NCI-H2196 (cell line): ENCODE measurements at regions not wholly inside any gene's neighbourhood (a gene's known extent, or its start where the extent isn't known, plus 50 kb on each side); places are given as distances from the start of the nearest gene placed in this dataset.
"Not testable (repeated sequence)": the region's sequence is repeated elsewhere in the genome, so short reads cannot be mapped to it uniquely, and the experiment has no call there.

Experiments used
- DNase-seq: peaks from one replicate; lab custom pipeline; 2025; ENCODE audit not compliant: unreplicated experiment; lab: John Stamatoyannopoulos, UW

DNA sequence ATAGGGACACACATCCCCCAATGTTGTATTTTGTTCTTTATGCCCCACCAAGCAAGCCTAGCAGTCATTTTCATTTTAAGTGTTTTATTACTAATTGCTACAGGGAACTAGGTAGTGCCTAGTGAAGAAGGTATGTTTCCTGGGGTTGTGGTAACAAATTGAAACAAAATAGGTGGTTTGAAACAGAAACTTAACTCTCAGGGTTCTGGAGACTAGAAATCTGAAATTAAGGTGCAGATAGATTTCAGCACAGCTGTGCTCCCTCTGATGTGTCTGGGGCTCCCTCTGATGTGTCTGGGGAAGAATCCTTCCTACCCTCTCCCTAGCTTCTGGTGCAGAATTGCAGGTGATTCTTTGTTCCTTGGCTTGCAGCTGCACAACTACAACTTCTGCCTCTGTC is 390.1 kb downstream of the ZFHX3 start:
- no peak for DNase-seq

DNA sequence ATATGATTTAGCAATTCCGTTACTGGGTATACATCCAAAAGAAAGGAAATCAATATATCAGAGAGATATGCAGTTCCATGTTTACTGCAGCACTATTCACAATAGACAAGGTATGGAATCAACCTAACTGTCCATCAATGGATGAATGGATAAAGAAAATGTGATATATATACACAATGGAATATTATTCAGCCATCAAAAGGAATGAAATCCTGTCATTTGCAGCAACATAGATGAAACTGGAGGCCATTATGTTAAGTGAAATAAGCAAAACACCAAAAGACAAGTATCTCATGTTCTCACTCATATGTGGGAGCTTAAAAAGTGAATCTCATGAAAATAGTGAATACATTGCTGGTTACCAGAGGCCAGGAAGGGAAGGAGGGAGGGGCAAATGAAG is 390.8 kb downstream of the ZFHX3 start:
- no peak for DNase-seq

DNA sequence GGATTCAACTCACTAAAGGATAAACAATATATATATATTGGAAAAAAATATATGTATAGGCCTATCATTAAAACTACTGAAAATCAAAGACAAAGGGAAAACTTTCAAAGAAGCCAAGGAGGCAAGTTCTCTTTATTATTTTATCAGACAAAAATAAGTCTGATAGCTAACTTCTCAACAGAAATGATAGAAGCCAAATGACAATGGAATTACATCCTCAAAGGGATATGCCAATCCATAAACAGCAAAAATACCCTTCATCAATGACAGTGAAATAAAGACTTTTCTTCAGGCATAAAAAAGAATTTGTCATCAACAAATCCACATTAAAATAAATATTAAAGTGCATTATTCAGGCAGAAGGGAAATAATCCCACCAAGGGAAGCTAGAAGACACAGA is 393.4 kb downstream of the ZFHX3 start:
- DNase-seq: no peak

DNA sequence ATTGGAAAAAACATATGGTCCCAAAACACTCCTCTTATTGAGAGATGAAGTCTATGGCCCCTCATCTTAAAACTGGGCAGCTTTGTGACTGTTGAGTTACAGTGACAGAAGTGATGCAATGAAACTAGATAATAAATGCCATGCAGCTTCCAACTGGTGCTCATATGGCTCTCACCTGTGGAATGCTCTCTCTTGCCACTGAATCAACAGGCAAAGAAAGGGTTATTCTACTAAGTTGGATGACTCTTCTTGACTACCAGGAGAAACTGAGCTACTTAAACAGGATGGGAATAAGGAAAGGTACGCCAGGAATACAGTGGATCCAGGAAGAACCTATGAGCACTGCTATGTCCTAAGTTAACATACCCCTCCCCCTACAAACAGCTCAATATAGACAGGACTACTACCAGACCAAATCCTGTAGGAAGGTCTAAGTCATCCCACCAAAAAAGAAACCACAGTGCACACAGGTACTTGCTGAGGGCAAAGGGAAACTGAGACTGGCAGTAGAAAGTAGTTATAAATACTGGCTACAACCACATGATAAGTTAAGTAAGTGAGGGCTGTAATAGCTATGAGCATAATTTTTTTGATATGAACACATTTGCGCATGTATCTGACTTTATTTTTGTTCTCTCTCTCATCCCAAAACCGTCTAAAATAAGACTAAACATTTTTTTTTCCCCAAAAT is 398.5 kb downstream of the ZFHX3 start:
- DNase-seq: no peak

DNA sequence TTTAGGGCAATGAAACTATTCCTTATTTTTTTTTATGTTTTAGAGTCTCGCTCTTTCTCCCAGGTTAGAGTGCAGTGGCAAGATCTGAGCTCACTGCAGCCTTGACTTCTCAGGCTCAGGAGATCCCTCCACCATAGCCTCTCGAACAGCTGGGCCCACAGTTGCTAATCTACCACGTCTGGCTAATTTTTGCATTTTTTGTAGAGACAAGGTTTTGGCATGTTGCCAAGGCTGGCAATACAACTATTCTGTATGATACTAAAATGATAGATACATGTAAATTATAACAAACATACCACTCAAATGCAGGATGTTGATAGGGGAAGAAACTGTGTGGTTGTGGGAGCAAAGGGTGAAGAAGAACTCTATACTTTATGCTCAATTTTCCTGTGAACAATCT is 401.3 kb downstream of the ZFHX3 start:
- DNase-seq: no peak

DNA sequence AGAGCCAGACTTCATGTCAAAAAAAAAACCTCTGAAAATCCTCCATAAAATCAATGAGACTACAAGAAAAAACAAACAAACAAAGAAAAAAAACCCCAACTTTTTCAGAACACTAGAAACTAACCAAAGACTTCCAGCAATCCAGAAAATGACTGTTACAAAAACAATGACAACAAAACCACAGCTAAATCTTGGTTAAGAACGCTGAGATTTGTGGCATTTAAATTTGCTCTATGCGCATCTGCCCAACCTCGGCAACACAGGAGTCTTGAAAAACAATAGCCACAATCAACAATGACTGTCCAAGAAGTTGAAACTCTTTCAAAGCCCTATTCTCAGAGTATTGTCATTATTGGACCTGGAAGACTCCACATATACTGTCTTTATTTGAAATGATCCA is 402.4 kb downstream of the ZFHX3 start:
- DNase-seq: no peak

DNA sequence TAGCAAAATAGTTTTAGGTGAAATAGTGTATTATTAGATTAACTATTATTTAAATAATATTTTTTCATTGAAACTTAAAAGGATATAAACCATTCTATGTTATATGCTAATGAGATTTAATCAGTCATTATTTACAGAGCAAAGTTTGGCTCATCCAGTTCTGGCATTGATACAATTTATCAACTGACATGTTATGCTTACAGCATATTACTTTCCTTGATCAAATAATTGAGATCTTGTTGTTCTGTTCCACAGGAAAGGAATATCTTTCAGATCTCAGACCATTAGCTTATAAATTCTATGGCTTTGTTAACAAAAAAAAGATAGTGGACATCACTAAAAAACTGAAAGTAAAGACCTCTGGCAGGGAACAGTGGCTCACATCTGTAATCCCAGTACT is 403.0 kb downstream of the ZFHX3 start:
- no peak for DNase-seq

DNA sequence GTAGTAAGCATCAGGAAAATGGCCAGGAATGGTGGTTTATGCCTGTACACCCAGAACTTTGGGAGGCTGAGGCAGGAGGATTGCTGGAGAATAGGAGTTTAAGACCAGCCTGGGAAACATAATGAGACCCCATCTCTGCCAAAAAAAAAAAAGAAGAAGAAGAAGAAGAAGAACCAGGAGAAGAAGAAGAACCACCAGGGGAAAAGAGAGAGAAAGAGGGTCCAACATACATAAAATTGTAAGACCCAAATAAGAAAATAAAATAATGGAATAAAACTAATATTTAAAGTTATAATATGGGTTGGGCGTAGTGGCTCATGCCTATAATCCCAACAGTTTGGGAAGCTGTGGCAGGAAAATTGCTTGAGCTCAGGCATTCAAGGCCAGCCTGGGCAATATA is 408.4 kb downstream of the ZFHX3 start:
- no peak for DNase-seq

DNA sequence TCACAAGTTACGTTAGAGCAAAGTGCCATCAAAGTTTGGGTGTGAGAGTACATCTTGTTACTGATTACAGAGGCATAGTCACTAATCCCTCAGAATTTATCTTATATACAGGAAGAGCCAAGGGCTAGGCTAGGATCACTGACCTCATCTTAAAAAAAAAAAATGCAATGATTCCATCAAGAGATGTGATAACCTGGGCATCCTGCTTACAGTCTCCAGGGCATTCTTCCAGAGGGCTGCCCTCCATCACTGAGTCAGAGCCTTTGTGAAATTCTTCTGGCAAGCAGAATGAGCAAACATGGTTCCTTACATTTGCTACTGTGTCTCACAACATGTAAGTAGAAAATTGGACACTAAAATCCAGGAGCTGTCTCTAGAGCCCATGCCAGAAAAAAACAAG is 410.6 kb downstream of the ZFHX3 start:
- DNase-seq: no peak

DNA sequence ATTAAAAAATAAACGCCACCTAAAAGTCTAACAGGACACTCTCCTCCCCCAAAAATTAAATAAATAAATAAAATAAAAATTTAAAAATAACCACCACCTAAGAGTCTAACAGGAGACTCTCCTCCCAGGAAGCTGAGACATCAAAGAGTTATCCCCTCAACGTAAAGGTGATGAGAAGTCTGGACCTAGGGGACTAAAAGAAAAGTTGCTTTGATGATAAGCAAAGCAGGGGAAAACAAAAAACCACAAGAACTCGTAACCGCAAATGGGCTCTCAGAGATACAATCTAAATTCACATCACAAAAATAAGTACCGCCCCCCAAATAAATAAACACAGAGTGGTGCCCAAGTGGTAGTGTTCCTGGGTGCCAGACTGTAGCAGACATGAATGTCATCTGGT is 412.2 kb downstream of the ZFHX3 start:
- DNase-seq: no peak

DNA sequence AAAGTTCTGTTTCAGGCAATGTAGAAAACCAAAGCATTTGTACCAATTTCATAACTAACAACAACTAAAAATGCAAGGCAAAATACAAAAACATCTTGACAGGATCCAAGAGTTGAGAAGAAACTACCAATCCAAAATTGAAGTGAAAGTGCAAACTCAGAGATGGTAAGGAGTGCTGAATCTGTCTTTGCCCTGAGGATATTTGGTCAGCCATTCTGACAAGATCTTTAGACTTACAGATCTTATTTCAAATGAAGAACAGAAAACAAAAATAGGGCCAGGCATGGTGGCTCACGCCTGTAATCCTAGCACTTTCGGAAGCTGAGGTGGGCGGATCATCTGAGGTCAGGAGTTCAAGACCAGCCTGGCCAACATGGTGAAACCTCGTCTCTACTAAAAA is 412.8 kb downstream of the ZFHX3 start:
- no peak for DNase-seq

DNA sequence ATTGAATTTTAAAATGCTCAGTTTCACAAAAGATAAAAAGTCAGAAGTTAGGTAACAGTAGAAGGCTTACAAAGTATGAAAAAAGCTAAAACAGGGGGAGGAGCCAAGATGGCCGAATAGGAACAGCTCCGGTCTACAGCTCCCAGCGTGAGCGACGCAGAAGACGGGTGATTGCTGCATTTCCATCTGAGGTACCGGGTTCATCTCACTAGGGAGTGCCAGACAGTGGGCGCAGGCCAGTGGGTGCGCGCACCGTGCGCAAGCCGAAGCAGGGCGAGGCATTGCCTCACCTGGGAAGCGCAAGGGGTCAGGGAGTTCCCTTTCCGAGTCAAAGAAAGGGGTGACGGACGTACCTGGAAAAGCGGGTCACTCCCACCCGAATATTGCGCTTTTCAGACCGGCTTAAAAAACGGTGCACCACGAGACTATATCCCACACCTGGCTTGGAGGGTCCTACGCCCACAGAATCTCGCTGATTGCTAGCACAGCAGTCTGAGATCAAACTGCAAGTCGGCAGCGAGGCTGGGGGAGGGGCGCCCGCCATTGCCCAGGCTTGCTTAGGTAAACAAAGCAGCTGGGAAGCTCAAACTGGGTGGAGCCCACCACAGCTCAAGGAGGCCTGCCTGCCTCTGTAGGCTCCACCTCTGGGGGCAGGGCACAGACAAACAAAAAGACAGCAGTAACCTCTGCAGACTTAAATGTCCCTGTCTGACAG is 420.6 kb downstream of the ZFHX3 start:
- not testable (repeated sequence) for DNase-seq

DNA sequence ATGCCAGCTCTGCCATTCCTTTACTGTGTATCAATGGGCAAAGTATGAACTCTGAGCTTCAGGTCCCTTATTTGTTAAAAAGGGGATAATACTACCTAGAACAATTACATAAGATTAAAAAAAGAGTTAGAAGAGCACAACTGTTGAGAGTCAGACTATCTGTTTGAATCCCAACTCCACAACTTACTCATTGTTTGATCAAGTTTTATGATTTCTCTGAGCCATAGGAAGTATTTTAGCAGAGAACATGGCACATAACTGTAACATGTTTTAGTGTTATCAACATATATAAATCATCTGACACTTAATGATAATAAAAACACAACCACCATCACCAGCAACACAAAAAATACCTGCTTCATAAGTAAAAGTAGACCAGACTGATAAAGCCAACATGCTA is 421.3 kb downstream of the ZFHX3 start:
- DNase-seq: no peak

DNA sequence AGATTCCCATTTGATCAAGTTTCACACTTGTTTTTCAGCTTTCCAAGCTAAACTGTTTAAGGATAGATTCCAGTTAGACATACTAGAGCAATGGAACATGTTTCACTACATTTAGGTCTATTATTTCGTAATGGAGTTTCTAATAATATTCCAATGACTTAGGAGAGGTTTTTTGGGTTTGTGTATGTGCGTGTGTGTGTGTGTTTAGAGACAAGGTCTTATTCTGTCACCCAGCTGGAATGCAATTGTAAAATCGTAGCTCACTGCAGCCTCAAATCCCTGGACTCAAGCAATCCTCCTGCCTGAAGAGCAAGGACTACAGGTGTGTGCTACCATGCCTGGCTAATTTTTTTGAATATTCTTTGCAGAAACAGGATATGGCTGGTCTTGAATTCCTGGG is 426.3 kb downstream of the ZFHX3 start:
- DNase-seq: no peak

DNA sequence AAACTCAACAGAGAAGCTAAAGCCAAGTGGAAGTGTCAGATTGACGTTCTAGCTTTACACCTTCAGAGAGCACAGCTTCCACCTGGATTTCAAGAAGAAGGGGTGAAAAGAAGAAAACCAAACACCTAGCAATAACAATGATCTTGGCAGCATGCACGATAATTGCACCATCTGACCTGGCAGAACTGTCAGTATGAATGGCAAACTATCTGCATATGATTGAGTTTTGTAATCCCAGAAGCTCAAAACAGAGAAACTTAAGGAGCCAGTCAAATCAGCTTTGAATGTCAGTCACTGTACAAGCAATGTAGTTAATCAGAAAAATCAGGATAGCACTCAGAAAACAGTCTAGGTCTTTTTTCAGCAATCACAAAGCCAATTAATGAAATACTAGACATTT is 427.1 kb downstream of the ZFHX3 start:
- DNase-seq: no peak

DNA sequence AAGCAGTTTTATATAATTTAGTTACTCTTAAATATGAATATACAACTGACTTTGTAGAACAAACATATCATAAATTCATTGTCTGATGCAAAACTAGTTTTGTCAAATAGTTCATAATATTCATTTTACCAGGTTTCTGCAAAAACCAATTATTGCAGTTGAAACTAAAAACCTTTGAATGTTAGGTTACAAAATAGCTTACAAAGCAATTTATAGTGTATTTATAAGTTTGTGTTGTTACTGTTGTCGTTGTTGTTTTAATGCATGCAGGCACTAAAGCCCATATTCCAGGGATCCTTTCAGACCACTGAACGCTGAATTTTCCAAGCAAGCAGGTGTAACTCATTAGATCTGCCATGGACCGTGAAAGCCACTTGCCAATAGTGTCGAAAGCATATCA is 427.6 kb downstream of the ZFHX3 start:
- no peak for DNase-seq

DNA sequence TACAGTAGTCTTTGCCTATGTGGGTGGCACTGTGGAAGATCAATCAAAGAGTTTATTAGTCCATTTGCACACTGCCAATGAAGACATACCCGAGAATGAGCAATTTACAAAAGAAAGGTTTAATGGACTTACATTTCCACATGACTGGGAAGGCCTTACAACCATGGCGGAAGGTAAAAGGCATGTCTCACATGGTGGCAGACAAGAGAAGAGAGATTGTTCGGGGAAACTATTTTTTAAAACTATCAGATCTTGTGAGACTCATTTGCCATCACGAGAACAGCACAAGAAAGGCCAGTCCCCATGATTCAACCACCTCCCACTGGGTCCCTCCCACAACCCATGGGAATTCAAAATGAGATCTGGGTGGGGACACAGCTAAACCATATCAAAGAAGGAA is 432.1 kb downstream of the ZFHX3 start:
- DNase-seq: no peak

DNA sequence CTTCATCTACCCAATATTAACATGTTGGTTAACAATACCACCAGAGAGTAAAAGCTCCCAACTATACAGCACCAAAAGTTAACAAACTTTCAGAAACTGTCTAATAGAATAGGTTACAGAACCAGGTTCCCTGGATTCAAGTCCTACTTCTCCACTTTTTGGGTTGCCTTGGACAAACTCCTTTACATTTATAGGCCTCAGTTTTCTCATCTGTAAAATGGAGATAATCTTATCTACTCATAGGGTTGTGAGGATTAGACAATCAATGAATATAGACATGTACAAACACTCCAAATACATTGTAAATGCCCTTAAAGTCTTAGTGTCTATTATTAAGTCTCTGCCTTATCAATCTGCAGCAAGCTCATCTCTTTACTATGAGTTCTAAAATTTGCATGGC is 435.2 kb downstream of the ZFHX3 start:
- DNase-seq: no peak

DNA sequence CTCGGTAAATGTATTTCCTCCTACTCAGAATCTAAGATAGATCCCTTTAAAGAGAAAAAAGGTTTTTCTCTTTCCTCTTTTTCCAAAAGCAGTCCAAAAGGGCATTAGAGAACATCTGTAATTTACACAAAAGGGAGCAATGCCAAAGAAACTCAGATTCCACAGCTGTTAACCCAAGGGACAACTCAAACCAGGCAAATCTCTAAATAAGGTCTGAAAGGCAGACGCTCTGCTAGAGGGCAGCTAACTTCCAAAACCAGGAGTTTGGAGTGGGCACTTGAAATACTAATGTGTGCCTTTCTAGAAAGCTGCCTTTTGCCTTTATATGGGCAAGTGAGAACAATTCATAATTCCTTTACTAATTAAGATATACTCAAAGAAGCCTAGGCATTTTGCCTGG is 435.7 kb downstream of the ZFHX3 start:
- no peak for DNase-seq

DNA sequence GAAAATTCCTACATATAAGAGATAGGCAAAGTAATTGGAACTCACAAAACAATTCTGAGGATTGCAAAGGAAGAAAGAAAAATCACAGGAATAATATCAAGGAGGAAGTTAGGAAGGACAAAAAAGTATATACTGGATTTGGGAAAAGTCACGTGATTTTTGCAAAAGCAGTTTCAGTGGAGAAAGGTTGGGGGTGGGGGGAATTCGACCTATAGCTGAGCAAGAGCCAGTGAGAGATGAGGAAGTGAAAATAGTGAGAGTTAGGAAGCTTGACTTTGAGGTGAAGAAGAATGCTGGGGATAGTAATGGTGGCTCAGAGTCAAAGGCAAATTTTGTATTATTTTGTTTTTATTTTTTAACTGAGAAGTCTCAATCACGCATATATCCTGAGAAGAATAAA is 438.0 kb upstream of the PMFBP1 start:
- no peak for DNase-seq

DNA sequence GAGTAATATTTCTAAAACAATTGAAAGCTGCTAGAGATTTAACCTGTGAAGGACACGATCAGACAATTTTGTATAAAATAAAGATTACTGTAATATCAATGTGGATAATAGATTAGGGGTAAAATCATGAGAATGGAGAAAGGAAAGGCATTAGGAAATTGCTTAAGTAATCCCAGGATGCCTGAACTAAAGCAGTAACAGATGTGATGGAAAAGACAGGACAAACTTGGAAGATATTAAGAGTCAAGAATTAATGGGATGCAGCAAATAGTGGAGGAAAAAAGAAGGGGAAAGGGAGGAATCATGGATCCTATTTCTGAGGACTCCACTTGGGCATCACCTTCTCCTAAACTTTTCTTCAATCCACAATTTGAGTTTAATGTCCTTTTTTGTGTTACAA is 437.1 kb upstream of the PMFBP1 start:
- DNase-seq: no peak

DNA sequence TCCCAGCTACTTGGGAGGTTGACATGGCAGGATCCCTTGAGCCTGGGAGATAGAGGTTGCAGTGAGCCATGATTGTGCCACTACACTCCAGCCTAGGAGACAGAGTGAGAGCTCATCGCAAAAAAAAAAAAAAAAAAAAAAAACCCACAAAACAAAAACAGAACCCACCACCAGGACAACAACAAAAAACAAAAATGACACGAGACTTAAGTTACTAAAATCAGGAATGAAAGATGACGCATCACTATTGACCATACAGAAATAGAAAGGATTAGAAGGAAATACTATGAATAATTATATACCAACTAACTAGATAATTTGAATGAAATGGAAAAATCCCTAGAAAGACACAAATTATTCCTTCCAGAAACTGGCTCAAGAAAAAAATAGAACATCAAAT is 432.4 kb upstream of the PMFBP1 start:
- DNase-seq: no peak

DNA sequence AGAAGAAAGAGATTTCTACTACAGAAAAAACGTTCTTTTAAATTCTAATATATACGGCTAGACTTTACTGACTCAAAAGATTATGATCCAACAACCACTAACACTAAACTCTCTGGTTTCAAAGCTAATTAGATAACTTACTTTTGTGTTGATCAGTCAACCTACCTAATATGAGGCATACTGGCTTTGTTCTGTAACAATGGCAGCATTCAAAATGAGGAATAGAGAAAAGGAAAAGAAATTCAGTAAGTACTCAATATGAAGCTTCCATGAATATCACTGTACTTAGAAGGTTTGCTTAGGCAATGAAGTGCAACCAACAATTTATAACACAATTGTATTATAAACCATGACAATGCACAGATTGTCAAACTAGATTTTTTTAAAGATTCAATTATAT is 430.5 kb upstream of the PMFBP1 start:
- DNase-seq: no peak
